ENCODE measurements at regions not wholly inside any gene's neighbourhood (a gene's known extent, or its start where the extent isn't known, plus 50 kb on each side); places are given as distances from the start of the nearest gene placed in this dataset.

- TF ChIP-seq CTCF (IDR thresholded peaks at IDR 0.05) (no peak), EP300 (IDR thresholded peaks at IDR 0.05) (no peak), POLR2A (IDR thresholded peaks at IDR 0.05) (no peak)
Observed at GRCh38 chrX:115909017-115909416, 261.5 kb upstream of the AGTR2 start.

Measured in stomach (tissue), 4 donors.